Stimulated activated CD8-positive, alpha-beta memory T cell treated with anti-CD3 and anti-CD28 coated beads, Interleukin-7, amount 100 ng/mL, for 4 hours (primary cell): ENCODE measurements at regions not wholly inside any gene's neighbourhood (a gene's known extent, or its start where the extent isn't known, plus 50 kb on each side); places are given as distances from the start of the nearest gene placed in this dataset.
"Not testable (repeated sequence)": the region's sequence is repeated elsewhere in the genome, so short reads cannot be mapped to it uniquely, and the experiment has no call there.

ENCODE experiments used
- DNase-seq, 2 donors: peaks; one replicate each; pipeline ENCODE4 v3.0.0-alpha.2; 2020; ENCODE audit warnings: low read depth in 2 of 2

- DNase-seq, result no peak
These were observed 125.1 kb upstream of the FAM204A start for GRCh38 chr10:118467200-118467599.

GRCh38 chr10:118465300-118465874 lies 123.3 kb upstream of the FAM204A start:
- no peak for DNase-seq

DNA sequence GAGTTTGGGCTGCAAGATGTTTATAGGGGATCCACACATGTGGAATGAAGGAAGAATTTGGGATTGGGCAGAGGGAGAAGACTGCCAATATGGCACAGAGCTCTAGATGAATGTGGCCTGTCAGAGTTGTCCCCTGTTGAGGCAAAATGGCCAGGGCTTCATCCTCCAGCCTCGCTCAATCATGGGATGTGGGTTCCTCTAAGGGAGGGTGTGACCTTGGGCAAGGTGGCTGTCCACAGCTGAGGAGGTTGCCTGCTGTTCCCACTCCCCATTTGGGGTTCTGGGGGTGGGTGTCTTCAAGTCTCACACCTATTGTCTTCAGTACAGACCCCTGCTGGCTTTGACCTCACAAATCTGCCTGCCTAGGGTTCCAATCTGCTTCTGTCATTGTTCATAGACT lies 121.6 kb upstream of the FAM204A start:
- no peak for DNase-seq

DNA sequence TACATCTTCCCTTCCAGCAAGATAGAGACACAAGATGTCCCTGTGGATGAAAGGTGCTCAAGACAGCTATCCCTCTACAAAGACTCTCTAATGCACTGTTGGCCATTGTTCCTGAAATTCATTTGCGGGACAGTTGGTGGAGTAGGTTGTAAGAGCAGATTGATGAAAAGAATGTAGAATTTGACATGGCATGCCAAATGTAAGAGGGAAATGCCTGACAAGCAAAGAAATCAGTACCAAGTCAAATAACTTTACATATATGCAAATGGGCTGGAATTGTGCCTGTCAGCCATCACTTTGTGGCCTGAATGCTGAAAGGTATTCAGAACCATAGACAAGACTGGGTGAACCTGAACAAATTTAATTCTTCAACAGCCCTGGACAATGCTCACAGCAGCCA lies 120.3 kb upstream of the FAM204A start:
- no peak for DNase-seq

DNA sequence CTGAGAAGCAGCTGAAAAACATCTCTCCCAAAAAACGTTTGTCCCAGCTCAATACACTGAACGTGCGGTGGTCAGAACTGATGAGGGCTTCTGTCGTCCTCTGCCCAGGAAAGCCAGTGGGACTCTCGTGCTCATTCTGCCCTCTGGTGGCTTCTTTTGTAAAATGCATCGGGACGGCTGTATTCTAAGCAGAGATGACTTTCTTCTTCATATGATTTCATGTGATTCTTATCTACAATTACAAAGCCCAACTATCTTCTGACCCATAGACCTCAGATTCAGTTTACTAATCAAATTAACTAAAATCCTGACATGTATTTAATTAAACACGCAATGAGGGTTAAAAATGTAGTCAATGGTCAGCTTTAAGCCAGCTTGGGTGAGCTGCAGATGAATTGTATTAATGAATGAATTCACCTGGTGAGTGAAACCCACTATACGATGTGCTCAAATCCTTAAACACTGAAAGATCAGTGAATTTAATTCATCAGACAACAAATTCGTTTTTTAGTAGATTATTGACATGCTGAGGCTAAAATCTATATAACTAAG lies 117.6 kb upstream of the FAM204A start:
- DNase-seq, result peak; percentile 12 to 20

- no peak for DNase-seq
These were observed 117.0 kb upstream of the FAM204A start for GRCh38 chr10:118458957-118459641.

DNA sequence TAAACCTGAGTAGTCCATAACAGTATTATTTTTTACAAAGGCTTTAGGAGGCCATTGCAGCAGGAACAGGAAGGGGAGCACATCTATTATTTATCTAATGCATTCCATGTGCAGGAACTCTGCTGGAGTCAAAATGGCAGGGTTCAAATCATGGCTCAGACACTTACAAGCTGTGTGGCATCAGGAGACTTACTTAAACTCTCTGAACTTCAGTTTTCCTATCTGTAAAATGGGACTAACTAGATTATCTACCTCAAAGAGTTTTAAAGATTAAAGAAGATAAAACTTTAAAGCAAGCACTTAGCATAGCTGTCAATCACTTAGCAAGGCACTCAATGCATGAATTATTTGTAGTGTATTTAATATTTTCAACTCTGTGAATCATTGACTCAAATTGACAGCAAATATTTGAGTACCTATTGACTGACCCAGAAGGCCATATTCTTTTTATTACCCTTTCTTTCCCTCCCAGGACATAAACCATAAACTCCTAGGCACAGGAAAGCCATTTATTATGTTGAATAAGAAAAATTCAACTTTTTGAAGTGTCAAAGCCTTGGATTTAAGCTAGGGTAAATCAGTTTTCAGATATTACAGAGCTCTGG lies 115.8 kb upstream of the FAM204A start:
- no peak for DNase-seq

- no peak for DNase-seq
These were observed 113.1 kb upstream of the FAM204A start for GRCh38 chr10:118455181-118455695.

- no peak for DNase-seq
These were observed 112.1 kb upstream of the FAM204A start for GRCh38 chr10:118454211-118454610.

DNA sequence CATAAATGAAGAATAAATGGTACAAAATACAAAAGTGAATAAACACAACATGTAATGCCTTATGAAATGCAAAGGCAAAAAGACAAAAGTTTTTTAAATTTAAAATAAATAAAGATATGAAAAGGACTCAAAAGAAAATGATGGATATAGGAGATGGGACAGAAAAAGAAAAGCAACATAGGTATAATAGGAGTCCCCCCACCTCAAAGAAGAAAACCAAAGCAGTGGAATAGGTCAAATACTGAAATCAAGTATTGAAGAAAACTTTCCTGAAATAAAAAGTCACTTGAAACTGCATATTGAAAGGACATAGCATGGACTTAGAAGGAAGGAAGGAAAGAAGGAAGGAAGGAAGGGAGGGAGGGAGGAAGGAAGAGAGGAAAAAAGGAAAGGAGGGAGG lies 110.0 kb upstream of the FAM204A start:
- DNase-seq, result no peak

DNA sequence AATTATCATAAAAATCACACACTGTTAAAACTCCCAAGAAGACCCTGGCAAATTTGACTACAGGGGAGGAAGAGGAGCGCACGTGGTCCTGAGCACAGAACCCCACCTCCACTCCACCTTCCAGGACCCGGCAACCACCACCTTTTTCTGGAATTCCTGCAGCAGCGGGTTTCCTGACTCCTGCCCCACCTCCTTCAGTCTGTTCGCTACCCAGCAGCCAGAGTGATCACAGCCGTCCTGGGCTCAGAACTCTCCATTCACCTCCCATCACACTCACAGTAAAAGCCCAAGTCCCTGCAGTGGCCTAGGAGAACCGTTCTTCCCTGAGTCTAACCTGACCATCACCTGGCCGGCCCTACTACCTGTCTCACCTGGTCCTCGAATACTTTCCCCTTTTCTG lies 107.4 kb upstream of the FAM204A start:
- DNase-seq, result no peak

GRCh38 chr10:118448744-118449143 lies 106.6 kb upstream of the FAM204A start:
- DNase-seq, result no peak

GRCh38 chr10:118447478-118448270 lies 105.5 kb upstream of the FAM204A start:
- DNase-seq, result no peak

- DNase-seq, result no peak
These were observed 103.4 kb upstream of the FAM204A start for GRCh38 chr10:118445535-118445934.

- DNase-seq, result no peak
These were observed 101.9 kb upstream of the FAM204A start for GRCh38 chr10:118444069-118444468.

GRCh38 chr10:118442032-118442431 lies 99.9 kb upstream of the FAM204A start:
- no peak for DNase-seq

DNA sequence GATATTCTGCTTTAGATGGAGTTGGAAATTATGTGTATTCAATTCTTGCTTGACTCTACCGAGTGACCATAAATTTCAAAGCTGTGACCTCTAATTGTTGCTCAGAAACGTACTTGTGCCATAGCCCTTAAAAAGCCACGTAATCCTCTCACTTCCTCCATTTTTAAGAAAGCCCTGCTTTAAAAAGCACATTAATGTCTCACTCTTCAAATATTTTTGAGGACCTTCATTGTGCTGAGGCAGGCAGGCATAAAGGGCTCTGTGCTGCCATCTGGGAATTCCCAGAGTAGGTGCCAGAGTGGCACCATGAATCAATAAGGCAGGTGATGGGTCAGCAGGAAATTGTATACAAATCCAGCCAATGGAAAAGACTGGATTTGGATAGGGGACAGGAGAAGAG lies 97.7 kb upstream of the FAM204A start:
- DNase-seq, result no peak

- no peak for DNase-seq
These were observed 94.6 kb upstream of the FAM204A start for GRCh38 chr10:118436742-118437141.

DNA sequence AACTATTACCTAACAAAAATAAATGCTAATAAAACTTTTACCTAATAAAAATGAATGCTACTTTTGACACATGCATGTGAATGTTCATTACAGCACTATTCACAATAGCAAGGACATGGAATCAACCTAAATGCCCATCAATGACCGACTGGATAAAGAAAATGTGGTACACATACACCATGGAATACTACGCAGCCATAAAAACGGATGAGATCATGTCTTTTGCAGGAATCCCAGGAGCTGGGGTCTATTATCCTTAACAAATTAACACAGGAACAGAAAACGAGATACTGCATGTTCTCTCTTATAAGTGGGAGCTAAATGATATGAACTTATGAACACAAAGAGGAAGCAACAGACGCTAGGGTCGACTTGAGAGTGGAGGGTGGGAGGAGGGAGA lies 88.1 kb upstream of the FAM204A start:
- DNase-seq, result no peak

DNA sequence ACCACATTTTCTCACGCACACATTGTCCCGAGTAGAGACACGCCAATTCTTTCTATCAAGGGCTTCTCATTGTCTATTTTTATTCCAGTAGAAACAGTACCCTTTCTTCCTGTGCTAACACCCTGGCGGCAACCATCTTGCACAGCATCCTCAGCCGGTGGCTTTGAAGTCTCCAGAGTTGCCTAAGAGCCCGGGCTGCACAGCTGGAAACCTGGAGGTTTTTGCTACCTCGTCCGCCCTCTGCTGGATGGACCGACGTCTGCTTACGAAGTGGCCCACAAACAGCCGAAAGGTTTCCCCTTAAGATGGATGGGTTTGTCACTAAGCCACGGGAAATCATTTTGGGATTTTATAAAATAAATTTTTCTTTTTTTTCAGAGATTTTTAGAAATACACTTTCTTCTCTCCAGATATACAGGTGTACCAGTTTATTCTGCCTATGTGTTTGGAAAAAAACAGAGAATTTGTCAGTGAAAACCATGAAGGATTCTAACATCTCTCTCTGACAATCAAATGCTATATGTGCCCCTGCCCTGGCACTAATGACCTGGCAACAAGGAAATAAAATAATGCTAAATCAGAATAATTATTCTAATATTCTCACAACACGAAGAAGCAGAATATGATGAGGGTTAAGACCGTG lies 81.8 kb upstream of the FAM204A start:
- peak; percentile 5 to 19 for DNase-seq

DNA sequence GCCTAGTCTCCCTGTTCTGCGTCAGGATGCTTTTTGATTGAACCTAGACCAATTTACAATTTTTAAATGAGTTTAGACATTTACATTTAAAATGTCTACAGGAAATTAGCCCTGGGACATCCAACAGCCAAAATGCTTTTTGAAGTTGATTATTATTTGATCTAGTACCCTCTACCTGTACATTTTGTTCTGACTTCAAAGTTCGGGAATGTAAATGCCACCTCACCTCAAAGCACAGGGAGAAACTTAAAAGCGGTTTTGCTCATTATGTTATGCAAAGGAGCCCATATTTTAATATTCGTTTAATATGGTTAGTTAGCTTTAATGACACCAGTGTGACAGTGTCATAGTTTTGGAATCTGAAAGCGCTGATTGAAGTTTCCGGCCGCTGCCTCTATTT lies 80.1 kb upstream of the FAM204A start:
- DNase-seq, result no peak

GRCh38 chr10:118420049-118420448 lies 77.9 kb upstream of the FAM204A start:
- not testable (repeated sequence) for DNase-seq
